22Rv1 (cell line): ENCODE measurements at regions not wholly inside any gene's neighbourhood (a gene's known extent, or its start where the extent isn't known, plus 50 kb on each side); places are given as distances from the start of the nearest gene placed in this dataset.

Experiments used
- ZFX ChIP-seq: fragments of 450-650 bp; IDR thresholded peaks from 2 replicates; pipeline ENCODE4 v1.6.1; 2017; ENCODE audit warnings: antibody characterized with exemption, borderline replicate concordance
- TF ChIP-seq, protein P1 (sequence below): fragments of 450-650 bp; IDR thresholded peaks from 2 replicates; pipeline ENCODE4 v1.5.1; 2017; ENCODE audit warnings: mild to moderate bottlenecking

DNA sequence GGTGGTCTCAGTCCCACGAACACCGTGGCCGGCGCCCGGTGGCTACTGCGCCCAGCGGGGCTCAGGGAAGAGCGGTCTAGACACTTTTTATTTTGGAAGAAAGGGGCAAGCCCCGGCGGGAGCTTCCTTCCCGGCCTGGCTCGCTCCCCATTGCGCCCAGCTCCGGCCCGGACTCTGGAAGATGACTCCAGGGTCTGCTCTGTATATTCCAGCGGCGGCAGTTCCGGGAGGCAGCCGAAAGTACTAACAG, 225.1 kb upstream of the CRY1 start:
- TF ChIP-seq, protein P1, sequence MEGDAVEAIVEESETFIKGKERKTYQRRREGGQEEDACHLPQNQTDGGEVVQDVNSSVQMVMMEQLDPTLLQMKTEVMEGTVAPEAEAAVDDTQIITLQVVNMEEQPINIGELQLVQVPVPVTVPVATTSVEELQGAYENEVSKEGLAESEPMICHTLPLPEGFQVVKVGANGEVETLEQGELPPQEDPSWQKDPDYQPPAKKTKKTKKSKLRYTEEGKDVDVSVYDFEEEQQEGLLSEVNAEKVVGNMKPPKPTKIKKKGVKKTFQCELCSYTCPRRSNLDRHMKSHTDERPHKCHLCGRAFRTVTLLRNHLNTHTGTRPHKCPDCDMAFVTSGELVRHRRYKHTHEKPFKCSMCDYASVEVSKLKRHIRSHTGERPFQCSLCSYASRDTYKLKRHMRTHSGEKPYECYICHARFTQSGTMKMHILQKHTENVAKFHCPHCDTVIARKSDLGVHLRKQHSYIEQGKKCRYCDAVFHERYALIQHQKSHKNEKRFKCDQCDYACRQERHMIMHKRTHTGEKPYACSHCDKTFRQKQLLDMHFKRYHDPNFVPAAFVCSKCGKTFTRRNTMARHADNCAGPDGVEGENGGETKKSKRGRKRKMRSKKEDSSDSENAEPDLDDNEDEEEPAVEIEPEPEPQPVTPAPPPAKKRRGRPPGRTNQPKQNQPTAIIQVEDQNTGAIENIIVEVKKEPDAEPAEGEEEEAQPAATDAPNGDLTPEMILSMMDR, result no peak
- TF ChIP-seq ZFX, result no peak
